GM12865 (cell line): ENCODE measurements at regions not wholly inside any gene's neighbourhood (a gene's known extent, or its start where the extent isn't known, plus 50 kb on each side); places are given as distances from the start of the nearest gene placed in this dataset.
A peak's percentile ranks its signal among the peaks of the same experiment; 100 is the strongest.

ENCODE experiments used
- DNase-seq: peaks from one replicate; pipeline ENCODE4 v3.0.0; 2010; ENCODE audit warnings: low read depth
- H3K4me3 ChIP-seq: 2 replicates; pipeline ENCODE4 v1.5.1; 2011; ENCODE audit warnings: mild to moderate bottlenecking, low read depth, low read length, control low read depth
- CTCF ChIP-seq: IDR thresholded peaks from 2 replicates; pipeline ENCODE4 v1.5.1; 2011; ENCODE audit warnings: low read length, control low read depth, low read depth, inconsistent platforms; ENCODE audit not compliant: insufficient read depth; ENCODE audit errors: missing control alignments

DNA sequence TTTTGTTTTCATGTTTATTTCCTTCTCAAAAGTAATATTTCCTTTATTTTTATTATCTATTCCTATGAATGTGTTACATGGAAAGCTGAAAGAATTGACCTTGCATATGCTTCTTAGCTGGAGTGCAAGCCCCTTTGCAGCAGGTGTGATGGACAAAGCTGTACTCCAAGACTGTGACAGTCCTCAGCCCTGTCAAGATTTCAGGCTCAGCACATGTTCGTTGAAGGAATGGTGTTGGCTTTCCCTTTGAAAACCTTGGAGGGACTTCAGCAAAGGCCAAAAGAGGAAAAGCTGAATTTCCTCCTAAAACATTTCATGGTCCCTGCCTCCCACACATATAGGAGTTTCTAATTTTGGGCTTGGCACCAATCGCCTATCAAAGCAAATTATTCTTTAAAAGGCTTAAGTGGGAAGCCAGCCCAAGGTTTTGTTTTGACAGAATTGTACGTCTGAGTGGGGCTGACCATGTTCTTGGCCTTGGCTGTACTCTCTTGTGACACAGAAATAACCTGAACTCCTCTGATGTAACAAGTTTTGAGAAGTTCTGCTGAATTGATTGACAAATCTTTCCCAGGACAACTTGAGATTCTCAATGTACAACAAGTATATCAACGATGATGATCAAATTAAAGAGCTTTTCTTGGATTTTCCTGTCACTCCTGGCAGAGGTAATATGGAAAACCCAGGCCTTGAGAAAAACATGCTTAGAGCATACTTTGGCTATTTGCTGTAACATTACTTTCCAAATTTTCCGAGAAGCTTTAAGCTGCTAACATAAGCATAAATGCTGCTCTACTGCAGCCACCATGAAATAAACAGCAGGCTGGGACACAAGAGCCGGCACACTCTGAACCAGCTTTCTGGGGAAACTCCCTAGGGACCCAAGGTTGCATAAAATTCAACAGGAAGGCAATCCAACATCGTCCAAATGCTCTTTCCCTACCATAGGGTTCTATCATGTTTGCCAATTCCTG lies 135.7 kb upstream of the ZNF648 start:
- DNase-seq, result no peak
- no peak for TF ChIP-seq CTCF
- H3K4me3 ChIP-seq, result no peak overlapping the region

DNA sequence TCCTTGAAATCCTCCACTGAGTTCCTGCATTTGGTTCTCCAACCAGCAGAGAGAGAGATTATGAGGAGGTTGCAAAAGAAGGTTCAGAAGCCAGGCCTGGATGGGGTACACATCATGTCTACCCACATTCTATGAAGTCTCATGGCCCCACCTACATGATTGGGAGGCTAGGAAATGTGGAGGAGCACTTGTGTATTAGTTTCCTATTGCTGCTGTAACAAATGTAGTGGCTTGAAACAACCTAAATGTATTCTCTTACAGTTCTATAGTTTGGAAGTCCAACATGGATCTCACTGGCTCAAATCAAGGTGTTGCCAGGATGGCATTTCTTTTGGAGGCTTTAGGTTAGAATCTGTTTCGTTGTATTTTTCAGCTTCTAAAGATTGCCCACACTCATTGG lies 134.2 kb upstream of the ZNF648 start:
- TF ChIP-seq CTCF, result no peak
- H3K4me3 ChIP-seq, result no peak overlapping the region
- DNase-seq, result no peak

- no peak overlapping the region for H3K4me3 ChIP-seq
- TF ChIP-seq CTCF, result no peak
- peak; percentile 53 for DNase-seq
Measured at GRCh38 chr1:182193908-182194550, 132.5 kb upstream of the ZNF648 start.

- no peak for TF ChIP-seq CTCF
- H3K4me3 ChIP-seq, result no peak overlapping the region
- DNase-seq, result no peak
Measured at GRCh38 chr1:182192966-182193365, 131.5 kb upstream of the ZNF648 start.

DNA sequence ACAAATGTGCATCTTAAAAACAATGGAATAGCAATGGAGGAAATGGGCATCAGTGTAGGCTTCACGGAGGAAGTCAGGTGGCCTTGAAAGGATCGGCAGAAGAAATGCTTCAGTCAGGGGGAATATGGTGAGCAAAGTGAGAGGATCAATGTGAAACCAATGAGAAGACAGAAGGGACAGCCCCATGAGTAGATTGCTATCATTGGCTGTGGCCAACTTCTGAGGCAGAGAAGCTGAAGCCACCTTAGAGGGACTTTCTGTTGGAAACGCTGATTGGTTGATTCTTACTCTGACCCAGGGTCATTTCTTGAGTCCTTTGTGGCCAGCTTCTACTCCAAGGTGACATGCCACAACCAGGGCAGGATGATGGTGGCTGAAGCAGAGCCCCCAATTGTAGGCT lies 130.7 kb upstream of the ZNF648 start:
- no peak overlapping the region for H3K4me3 ChIP-seq
- no peak for TF ChIP-seq CTCF
- peak; percentile 35 for DNase-seq

DNA sequence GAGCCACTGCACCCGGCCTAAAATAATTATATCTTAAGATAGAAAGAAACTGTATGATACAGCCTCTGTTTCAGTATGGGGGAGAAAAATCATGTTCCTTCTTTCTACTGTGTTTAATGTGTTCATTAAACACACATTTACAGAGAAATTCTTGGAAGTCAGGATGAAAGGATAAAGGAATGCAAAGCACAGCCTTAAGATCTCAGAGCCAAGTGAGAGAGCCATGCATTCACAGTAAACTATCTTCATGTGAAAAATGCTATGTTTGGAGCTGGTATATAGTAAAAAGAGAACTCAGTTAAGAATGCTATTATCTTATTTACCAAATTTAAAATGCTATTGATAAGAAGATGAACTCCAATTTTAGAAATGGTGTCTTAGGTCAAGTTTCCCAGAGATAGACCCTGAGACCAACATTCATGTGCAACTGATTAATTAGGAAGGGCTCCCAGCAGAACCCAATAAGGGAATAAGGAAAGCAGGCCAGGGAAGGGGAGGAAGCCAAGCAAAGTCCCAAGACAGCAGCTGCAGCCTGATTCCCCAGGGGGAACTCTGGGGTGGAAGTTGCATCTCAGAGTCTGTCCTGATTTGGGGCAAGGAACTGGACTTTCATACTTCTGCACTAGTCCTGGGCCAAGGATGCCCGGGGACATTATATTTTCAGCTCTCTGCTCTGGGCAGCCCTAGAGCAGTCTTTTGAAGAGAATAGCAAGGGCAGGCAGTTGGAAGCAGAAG lies 130.0 kb upstream of the ZNF648 start:
- TF ChIP-seq CTCF, result no peak
- H3K4me3 ChIP-seq, result no peak overlapping the region
- no peak for DNase-seq
